Duodenal mucosa (tissue), 2 donors: ENCODE measurements at regions not wholly inside any gene's neighbourhood (a gene's known extent, or its start where the extent isn't known, plus 50 kb on each side); places are given as distances from the start of the nearest gene placed in this dataset.

ENCODE experiments used
- H3K27ac ChIP-seq: one replicate; pipeline ENCODE4 v1.7.0; 2013; ENCODE audit warnings: low read depth, low read length
- H3K27me3 ChIP-seq, 2 donors: one replicate each; pipeline ENCODE4 v1.7.0; 2013; ENCODE audit warnings: low read length in 2 of 2, control low read depth in 1 of 2; ENCODE audit not compliant: insufficient read depth in 2 of 2, control insufficient read depth in 1 of 2
- H3K36me3 ChIP-seq, 2 donors: one replicate each; pipeline ENCODE4 v1.7.0; 2013; ENCODE audit warnings: low read length in 2 of 2, control low read depth in 1 of 2; ENCODE audit not compliant: insufficient read depth in 2 of 2, control insufficient read depth in 1 of 2
- H3K4me1 ChIP-seq, 2 donors: one replicate each; pipeline ENCODE4 v1.7.0; 2013; ENCODE audit warnings: low read length in 2 of 2, control low read depth in 1 of 2; ENCODE audit not compliant: insufficient read depth in 2 of 2, control insufficient read depth in 1 of 2
- H3K4me3 ChIP-seq, 2 donors: one replicate each; pipeline ENCODE4 v1.7.0; 2013; ENCODE audit warnings: low read length in 2 of 2, low read depth in 1 of 2
- H3K9ac ChIP-seq, 2 donors: one replicate each; pipeline ENCODE4 v1.7.0; 2013; ENCODE audit warnings: low read length in 2 of 2, low read depth in 1 of 2
- H3K9me3 ChIP-seq, 2 donors: one replicate each; pipeline ENCODE4 v1.7.0; 2013; ENCODE audit warnings: low read length in 2 of 2, control low read depth in 1 of 2; ENCODE audit not compliant: control insufficient read depth in 1 of 2

DNA sequence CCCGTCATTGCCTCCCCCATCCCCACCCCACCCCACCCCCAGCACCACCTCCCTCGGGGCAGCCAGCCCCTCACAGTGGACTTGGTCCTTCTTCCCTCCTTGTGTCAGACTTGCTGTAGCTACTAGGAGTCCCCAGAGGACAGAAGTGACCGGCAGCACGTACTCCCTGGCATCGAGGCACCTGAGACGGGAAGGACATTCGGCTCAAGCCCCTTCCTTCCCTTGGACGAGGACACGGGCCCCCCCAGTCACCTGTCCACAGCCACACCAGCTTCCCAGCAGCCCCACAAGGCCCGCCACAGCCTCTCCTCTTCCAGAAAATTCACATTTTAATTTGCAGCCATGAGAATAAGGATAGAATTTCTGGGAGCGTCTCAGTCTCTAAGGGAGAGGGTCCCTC lies 267.8 kb upstream of the SHH start:
- H3K4me1 ChIP-seq, result no peaks in the 10 kb centered on the region
- H3K9ac ChIP-seq, result no peak overlapping the region
- no peaks in the 10 kb centered on the region for H3K36me3 ChIP-seq
- H3K27me3 ChIP-seq, result no peaks in the 10 kb centered on the region
- H3K4me3 ChIP-seq, result no peak overlapping the region
- no peaks in the 10 kb centered on the region for H3K9me3 ChIP-seq
- no peak overlapping the region for H3K27ac ChIP-seq

DNA sequence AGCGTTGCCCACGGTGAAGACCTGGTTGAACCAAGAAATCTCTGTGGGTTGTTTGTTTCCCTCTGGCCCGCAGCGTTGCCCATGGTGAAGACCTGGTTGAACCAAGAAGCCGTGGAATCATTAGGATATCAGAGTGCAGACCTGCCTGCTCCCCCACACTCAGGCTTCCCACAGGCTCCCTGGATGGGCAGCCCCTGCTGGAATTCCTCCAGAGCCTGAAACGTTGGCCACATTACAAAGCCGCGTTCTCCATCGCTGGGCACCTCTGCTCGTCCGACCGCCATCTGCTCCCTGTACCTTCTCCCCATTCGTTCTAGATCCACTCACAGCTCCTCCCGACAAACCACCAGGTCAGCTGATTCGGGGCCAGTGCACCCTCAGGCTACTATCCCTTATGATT lies 266.9 kb upstream of the SHH start:
- Histone ChIP-seq H3K4me1 (no peaks in the 10 kb centered on the region), H3K9ac (no peak overlapping the region), H3K27me3 (no peaks in the 10 kb centered on the region)

DNA sequence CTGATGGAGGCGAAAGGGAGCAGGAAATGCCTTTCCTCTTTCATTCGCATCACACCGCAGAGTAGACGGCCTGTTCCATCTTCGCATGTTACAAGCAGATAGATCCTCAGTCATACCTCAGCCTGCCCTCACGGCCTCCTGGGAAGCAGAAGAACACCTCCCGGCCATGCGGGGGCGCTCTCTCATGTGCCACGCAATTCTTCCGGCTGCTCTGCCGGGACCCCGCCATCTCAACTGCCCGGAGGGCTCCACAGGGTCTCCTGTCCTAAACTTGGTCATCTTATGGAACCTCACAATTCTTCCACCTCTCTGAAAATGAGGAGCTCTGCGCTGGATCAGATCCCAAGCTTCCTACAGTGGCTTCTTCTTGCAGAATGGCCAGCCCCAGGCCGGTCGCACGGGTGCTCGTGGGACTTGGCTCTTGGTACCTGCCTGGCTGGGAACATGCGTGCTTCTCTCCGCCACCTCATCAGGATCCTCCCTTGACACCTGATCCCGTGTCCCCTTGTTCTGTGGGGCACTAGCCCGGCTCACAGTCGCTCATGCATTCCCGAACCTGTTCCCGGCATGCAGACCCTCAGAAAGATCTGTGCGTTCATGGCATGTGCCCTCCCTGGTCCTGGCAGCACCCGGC lies 262.8 kb upstream of the SHH start:
- H3K27ac ChIP-seq, result no peak overlapping the region
- H3K36me3 ChIP-seq, result no peaks in the 10 kb centered on the region
- H3K4me3 ChIP-seq, result no peak overlapping the region
- H3K4me1 ChIP-seq, result no peaks in the 10 kb centered on the region
- H3K9ac ChIP-seq, result no peak overlapping the region
- H3K27me3 ChIP-seq, result no peaks in the 10 kb centered on the region
- no peaks in the 10 kb centered on the region for H3K9me3 ChIP-seq

More for the DNA sequence above, 266.9 kb upstream of the SHH start:
- no peak overlapping the region for H3K4me3 ChIP-seq
- no peaks in the 10 kb centered on the region for H3K9me3 ChIP-seq
- no peaks in the 10 kb centered on the region for H3K36me3 ChIP-seq
- no peak overlapping the region for H3K27ac ChIP-seq

DNA sequence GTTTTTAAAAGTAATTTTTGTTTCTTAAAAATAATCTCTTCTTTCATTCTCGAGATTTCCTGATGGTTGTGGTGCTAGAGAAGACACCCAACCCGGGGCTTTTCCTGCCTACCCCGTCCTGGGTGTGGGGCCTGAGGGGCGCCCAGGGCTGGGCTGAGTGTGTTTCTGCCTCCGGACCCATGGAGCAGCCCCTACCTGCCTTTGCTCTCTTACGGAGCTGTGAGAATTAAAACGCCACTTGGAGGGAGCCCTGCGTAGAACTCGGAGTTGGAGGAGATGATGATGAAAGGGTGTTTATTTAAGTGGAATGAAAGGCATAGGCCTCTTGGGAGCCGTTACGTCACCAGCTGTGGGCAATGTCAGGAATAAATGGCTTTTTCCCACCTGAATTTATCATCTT lies 261.8 kb upstream of the SHH start:
- Histone ChIP-seq H3K9ac (no peak overlapping the region), H3K36me3 (no peaks in the 10 kb centered on the region), H3K9me3 (no peaks in the 10 kb centered on the region), H3K27ac (no peak overlapping the region), H3K4me1 (no peaks in the 10 kb centered on the region), H3K27me3 (no peaks in the 10 kb centered on the region), H3K4me3 (no peak overlapping the region)

DNA sequence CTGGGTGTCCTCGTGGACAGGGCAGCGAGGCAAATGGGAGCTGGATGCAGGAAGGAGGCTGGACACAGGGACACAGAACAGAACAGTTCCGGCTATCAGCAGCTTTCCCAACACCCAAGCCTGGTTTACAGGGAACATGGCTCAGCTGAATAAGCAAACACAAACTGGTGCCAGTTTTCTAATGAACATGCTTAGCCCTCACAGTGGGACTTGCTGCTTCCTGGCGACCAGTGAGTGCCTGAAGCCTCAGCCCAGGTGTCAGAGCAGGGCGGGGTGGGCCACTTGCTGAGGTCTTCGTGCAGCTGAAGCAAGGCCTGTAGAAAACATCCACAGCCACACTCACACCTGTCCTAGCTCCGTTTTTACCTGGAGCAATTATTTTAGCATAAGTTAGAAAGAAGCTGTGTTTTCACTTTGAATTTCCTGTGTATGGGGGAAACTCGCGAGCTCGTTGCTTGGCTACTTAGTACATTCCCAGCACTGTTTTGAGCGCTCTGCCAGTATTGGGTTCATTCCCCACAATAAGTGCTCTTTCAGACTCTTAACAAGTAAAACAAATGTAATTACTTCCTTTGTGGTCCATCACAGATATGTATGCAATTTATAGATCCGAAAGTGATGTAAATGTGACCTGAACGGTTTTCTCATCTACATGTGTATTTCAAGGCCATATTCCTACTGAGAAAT lies 261.2 kb upstream of the SHH start:
- no peaks in the 10 kb centered on the region for H3K36me3 ChIP-seq
- H3K4me3 ChIP-seq, result no peak overlapping the region
- H3K9me3 ChIP-seq, result no peaks in the 10 kb centered on the region
- no peak overlapping the region for H3K27ac ChIP-seq
- H3K4me1 ChIP-seq, result no peaks in the 10 kb centered on the region
- H3K27me3 ChIP-seq, result no peaks in the 10 kb centered on the region
- H3K9ac ChIP-seq, result no peak overlapping the region

DNA sequence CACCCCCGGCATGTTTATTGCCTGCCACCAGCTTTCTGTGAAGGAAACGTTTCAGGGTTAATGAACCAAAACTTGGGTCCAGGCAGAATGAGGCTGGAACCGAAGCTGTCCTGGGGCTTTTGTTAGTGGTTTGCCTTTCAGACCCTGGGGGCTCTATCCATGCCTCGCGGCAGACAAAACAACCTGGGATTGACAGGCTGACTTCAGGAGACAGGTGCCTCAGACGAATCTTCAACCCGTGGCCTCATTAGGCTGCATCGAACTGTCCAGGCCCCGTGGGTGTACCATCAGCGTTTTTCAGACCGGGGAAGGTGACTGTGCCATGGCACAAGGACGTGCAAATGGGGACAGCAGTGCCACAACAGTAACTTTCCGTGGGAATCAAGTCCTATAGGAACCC lies 259.3 kb upstream of the SHH start:
- no peaks in the 10 kb centered on the region for H3K4me1 ChIP-seq
- no peak overlapping the region for H3K4me3 ChIP-seq
- H3K36me3 ChIP-seq, result no peaks in the 10 kb centered on the region
- no peaks in the 10 kb centered on the region for H3K9me3 ChIP-seq
- H3K9ac ChIP-seq, result no peak overlapping the region
- no peaks in the 10 kb centered on the region for H3K27me3 ChIP-seq
- no peak overlapping the region for H3K27ac ChIP-seq

DNA sequence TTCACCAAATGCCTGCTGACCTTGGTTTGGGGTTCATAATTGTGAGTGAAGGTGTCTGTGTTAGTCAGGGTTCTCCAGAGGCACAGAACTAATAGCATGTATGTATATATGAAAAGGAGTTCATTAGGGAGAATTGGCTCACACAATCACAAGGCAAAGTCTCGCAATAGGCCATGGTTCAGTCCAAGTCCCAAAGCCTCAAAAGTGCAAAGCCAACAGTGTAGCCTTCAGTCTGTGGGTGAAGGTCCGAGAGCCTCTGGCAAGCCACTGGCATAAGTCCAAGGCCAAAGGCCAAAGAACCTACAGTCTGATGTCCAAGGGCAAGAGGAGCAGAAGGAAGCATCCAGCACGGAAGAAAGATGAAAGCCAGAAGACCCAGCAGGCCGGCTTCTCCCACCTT lies 257.6 kb upstream of the SHH start:
- H3K4me3 ChIP-seq, result no peak overlapping the region
- H3K36me3 ChIP-seq, result no peaks in the 10 kb centered on the region
- H3K4me1 ChIP-seq, result peaks cover 0 to 1% of the 10 kb centered on the region in 2 donors
- no peaks in the 10 kb centered on the region for H3K9me3 ChIP-seq
- no peak overlapping the region for H3K27ac ChIP-seq
- H3K9ac ChIP-seq, result no peak overlapping the region
- H3K27me3 ChIP-seq, result no peaks in the 10 kb centered on the region

DNA sequence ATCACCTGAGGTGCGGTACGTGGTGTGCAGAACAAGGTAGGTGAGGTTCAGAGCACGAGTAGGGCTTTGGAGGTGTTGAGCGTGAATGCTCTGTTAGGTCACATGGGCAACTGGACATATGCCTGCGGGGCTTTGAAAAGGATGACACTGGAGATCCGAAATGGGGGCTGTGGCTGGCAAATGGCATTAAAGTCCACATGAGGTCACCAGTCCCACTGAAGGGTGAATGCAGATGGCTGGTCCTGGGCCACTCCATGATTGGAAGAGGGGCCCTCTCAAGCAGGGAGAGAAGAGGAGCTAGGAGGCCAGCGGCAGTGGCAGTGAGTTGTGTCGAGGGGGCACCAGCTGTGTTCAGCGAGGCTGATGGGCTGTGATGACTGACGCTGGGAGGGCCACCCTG lies 254.9 kb upstream of the SHH start:
- no peak overlapping the region for H3K27ac ChIP-seq
- no peaks in the 10 kb centered on the region for H3K27me3 ChIP-seq
- no peak overlapping the region for H3K4me3 ChIP-seq
- no peak overlapping the region for H3K9ac ChIP-seq
- peaks cover 0 to 3% of the 10 kb centered on the region in 2 donors for H3K4me1 ChIP-seq
- H3K9me3 ChIP-seq, result no peaks in the 10 kb centered on the region
- no peaks in the 10 kb centered on the region for H3K36me3 ChIP-seq

DNA sequence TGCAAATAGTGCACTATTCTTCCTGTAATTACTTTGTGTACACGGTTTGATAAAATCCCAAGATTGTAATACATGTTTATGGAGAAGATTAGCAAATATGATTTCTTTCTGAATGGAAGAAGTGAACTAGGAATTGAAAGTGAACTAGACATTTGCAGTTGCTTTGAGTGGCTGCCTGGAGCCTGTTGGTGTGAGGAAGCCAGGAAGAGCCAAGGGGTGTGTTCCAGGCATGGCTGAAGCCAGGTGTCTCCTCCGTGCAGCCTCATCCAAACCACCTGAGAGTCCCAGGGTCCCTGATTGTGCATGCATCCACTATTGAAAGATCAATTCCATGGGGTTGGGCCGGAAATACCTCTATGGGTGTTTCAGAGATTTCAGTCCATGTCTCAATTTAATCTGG lies 253.1 kb upstream of the SHH start:
- H3K9me3 ChIP-seq, result peaks cover 0 to 4% of the 10 kb centered on the region in 2 donors
- no peaks in the 10 kb centered on the region for H3K36me3 ChIP-seq
- no peak overlapping the region for H3K27ac ChIP-seq
- no peak overlapping the region for H3K9ac ChIP-seq
- no peak overlapping the region for H3K4me3 ChIP-seq
- no peaks in the 10 kb centered on the region for H3K27me3 ChIP-seq
- peaks cover 0 to 3% of the 10 kb centered on the region in 2 donors for H3K4me1 ChIP-seq

DNA sequence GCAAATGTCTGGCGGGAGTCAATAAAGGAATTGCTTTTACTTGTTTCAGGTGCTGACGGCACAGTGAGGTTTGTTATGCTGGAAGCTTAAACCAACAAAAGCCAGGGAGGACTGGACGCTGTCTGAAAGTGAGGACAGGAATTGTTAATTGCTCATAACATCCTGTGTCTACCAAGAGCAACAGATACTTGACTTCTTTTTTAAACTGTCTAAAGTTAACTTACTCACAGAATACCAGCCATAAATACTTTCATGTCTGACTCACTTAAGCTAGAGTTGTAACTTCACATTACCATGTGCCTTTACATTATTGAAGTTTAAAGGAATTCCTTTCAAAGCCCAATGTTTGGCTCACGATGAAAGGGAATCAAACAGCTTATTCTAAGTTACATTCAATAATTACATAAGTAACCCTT lies 252.7 kb upstream of the SHH start:
- Histone ChIP-seq H3K9ac (no peak overlapping the region), H3K4me1 (peaks cover 0 to 3% of the 10 kb centered on the region in 2 donors), H3K27me3 (no peaks in the 10 kb centered on the region), H3K9me3 (peaks cover 0 to 4% of the 10 kb centered on the region in 2 donors), H3K36me3 (no peaks in the 10 kb centered on the region), H3K27ac (no peak overlapping the region), H3K4me3 (no peak overlapping the region)
